Testis (tissue), 2 donors: ENCODE measurements at regions not wholly inside any gene's neighbourhood (a gene's known extent, or its start where the extent isn't known, plus 50 kb on each side); places are given as distances from the start of the nearest gene placed in this dataset.

Source experiments
- DNase-seq: peaks from one replicate; pipeline ENCODE4 v3.0.0-alpha.2; 2019
- H3K27ac ChIP-seq, 2 donors: fragments of 200-600 bp; sonication (generic); one replicate each; pipeline ENCODE4 v1.5.1; 2019
- H3K27me3 ChIP-seq: fragments of 200-600 bp; sonication (generic); one replicate; pipeline ENCODE4 v1.5.1; 2019
- H3K36me3 ChIP-seq: fragments of 200-600 bp; sonication (generic); one replicate; pipeline ENCODE4 v1.5.1; 2017; ENCODE audit warnings: low read depth; ENCODE audit errors: missing control alignments
- H3K4me1 ChIP-seq: fragments of 200-600 bp; sonication (generic); one replicate; pipeline ENCODE4 v1.5.1; 2019
- H3K4me3 ChIP-seq, 2 donors: fragments of 200-600 bp; sonication (generic); one replicate each; pipeline ENCODE4 v1.5.1; 2017 to 2019
- H3K9me3 ChIP-seq: fragments of 200-600 bp; sonication (generic); one replicate; pipeline ENCODE4 v1.5.1; 2017
- POLR2A ChIP-seq: fragments of 450-650 bp; IDR thresholded peaks from one replicate; pipeline ENCODE4 v1.6.1; 2017; ENCODE audit warnings: antibody characterized with exemption, mild to moderate bottlenecking, moderate library complexity
- WGBS, 2 donors: methylation state at CpG; one replicate each; pipeline ENCODE4 v1.1.5; 2018; 5-methylcytosine and 5-hydroxymethylcytosine counted together
- intact Hi-C: fragments of 100-400 bp; cut with DNase I; formaldehyde crosslinking; loops from one replicate; pipeline ENCODE4 v1.15.1; 2023; ENCODE audit warnings: low total_unique reads
- TF ChIP-seq, protein P1 (sequence below), 3 experiments: fragments of 450-650 bp in 2 of 3; fragments of 200-600 bp in 1 of 3; sonication (generic) in 1 of 3; IDR thresholded peaks; one replicate each; pipeline ENCODE4 v1.5.1; 2016 to 2019; ENCODE audit warnings: antibody characterized with exemption in 3 of 3, mild to moderate bottlenecking in 2 of 3, moderate library complexity in 1 of 3

DNA sequence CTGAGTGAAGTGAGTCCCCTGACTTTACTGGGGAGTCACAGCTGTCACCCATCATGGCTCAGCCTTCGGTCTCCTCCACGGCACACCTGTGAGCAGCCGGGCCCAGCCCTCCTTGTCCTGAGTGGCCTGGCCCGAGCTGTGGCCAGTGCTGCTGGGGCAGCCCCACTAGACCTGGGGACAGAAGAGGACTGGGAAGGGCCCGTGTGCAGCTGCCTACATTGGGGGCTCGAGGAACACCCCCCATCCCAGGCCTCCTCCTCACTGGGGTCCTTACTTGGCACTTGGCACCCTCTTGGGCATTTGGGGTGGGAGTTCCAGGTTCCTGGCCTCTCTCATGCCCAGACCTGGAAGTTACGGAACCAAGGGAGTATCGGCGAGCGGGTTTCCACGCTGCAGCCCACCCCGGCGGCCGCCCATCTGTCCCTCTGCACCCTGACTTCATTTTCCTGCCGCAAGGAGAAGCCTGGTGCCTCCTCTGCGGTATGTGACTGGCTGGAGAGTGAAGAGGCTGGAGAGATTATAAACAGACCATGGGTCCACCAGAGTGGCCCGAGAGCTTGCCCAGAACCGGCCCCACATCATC is 179.7 kb downstream of the KIF26A start:
- WGBS, 2 donors = 92 to 93% methylated on average over 10 to 18 of the region's 18 CpGs
- no peaks in the 10 kb centered on the region for H3K36me3 ChIP-seq
- TF ChIP-seq, protein P1, sequence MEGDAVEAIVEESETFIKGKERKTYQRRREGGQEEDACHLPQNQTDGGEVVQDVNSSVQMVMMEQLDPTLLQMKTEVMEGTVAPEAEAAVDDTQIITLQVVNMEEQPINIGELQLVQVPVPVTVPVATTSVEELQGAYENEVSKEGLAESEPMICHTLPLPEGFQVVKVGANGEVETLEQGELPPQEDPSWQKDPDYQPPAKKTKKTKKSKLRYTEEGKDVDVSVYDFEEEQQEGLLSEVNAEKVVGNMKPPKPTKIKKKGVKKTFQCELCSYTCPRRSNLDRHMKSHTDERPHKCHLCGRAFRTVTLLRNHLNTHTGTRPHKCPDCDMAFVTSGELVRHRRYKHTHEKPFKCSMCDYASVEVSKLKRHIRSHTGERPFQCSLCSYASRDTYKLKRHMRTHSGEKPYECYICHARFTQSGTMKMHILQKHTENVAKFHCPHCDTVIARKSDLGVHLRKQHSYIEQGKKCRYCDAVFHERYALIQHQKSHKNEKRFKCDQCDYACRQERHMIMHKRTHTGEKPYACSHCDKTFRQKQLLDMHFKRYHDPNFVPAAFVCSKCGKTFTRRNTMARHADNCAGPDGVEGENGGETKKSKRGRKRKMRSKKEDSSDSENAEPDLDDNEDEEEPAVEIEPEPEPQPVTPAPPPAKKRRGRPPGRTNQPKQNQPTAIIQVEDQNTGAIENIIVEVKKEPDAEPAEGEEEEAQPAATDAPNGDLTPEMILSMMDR (IDR thresholded peaks at IDR 0.05) = no peak
- no peak for TF ChIP-seq POLR2A
- H3K27me3 ChIP-seq = no peaks in the 10 kb centered on the region
- no peaks in the 10 kb centered on the region for H3K4me1 ChIP-seq
- H3K27ac ChIP-seq = no peak overlapping the region
- intact Hi-C loops = no loop called here
- DNase-seq = no peak
- H3K4me3 ChIP-seq = no peak overlapping the region
- H3K9me3 ChIP-seq = no peaks in the 10 kb centered on the region

DNA sequence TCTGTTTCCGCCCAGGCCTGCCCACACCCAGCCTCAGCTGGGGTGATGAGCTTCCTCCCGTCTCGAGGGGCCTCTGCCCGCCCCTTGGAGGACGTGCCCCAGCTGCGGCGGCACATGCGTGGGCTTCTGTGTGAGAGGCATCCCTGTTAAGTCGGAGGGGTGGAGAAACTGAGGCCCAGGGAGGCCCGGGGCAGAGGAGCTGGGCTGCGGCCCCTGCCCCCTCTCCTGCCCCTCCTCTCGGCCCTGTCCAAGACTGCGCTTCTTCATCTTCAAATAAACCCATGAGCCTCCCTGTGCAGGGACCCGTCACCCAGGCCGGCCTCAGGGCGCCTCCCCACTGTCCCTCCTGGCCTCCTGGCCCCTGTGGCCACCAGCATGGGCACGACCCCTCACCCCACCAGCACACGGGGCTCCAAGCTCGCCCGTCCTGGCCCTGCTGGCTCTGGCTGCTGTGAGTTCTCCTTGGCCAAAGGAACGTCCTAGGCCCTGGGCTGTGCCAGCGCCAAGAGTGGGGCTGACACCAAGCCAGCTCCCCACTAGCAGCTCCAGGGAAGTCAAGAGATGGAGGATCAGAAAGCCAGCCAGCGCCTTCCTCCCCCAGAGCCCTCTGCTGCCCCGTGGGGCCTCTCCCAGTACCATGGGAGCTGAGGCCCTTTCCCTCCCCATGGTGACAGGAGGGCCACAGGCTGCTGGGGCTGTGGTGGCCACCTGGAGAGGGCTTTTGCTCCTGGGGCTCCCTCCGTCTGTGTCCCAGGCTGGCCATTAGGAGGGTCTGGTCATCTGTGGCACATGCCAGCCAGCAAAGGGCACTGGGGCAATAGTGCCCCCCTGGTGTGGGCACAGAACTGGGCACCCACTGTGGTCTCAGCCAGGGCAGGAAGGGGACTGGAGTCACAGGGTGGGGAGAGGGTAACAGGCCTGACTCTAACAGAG is 180.4 kb downstream of the KIF26A start:
- DNase-seq = no peak
- 82 to 87% methylated on average over 6 to 25 of the region's 25 CpGs for WGBS, 2 donors
- Histone ChIP-seq H3K27ac (no peak overlapping the region), H3K4me3 (no peak overlapping the region), H3K36me3 (no peaks in the 10 kb centered on the region), H3K4me1 (no peaks in the 10 kb centered on the region), H3K27me3 (no peaks in the 10 kb centered on the region), H3K9me3 (no peaks in the 10 kb centered on the region)
- intact Hi-C loops = no loop called here
- TF ChIP-seq, protein P1 (IDR thresholded peaks at IDR 0.05) = no peak
- TF ChIP-seq POLR2A = no peak

DNA sequence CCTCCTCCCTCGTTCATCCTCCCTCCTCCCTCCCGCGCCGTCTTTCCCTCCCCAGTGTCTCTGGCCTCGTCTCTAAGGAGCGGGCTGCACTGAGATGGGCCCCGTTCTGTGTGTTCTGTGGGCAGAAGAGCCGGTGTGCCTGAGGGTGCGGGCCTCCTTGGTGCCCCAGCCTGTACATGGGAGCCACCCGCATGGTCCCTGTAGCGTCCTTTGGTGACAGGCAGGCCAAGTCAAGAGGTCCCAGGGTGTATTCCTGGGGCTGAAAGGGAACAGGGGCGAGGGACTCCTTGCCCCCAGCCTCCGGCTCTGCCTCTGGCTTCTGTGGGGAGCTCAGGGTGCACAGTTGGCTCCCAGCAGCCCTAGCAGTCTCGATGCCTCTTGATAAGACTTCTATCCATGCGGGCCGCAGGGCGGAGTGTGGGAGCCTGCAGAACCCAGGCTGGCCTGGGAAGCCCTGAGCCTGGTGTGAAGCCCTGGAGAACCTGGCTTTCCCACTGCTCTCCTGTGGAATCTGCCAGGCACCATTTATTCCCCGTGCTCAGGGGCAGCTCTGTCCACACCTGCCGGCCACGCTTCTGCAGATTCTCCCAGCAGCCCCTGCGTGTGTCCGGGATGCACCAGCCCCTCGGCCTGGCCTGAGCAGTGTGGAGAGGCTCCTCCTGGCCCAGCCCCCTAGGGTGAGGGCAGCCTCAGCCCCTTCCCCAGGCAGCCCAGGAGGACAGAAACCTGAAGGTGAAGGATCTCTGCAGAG is 181.3 kb downstream of the KIF26A start:
- Histone ChIP-seq H3K27ac (no peak overlapping the region), H3K4me3 (no peak overlapping the region), H3K4me1 (no peaks in the 10 kb centered on the region), H3K27me3 (no peaks in the 10 kb centered on the region), H3K36me3 (no peaks in the 10 kb centered on the region), H3K9me3 (no peaks in the 10 kb centered on the region)
- TF ChIP-seq POLR2A = no peak
- TF ChIP-seq, protein P1 (IDR thresholded peaks at IDR 0.05) = no peak
- DNase-seq = no peak
- intact Hi-C loops = no loop called here
- 91 to 95% methylated on average over 12 to 23 of the region's 23 CpGs for WGBS, 2 donors

DNA sequence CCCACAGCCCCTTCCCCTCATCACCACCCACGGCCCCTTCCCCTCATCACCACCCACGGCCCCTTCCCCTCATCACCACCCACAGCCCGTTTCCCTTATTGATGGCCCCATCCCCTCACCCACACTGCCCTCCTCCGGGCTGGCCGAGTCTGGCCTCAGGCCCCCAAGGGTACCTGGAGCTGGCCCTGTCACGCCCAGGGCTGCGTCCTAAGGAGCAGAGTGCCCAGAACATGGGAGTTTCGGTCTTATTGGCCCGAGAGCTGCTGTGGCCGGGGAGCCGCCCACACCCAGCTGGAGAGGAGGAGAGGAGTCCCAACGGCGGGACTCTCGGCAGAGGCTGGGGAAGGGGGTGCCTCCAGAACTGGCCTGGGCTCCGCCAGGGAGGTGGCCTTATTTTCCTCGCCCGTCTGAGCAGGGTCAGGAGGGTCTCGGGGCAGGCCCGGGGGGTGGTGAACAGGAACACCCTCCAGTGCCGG is 182.3 kb downstream of the KIF26A start:
- WGBS, 2 donors = 26 to 46% methylated on average over 20 of the region's 20 CpGs
- DNase-seq = no peak
- no peaks in the 10 kb centered on the region for H3K27me3 ChIP-seq
- intact Hi-C loops = no loop called here
- TF ChIP-seq, protein P1 (IDR thresholded peaks at IDR 0.05) = no peak
- TF ChIP-seq POLR2A = no peak
- H3K9me3 ChIP-seq = no peaks in the 10 kb centered on the region
- no peaks in the 10 kb centered on the region for H3K4me1 ChIP-seq
- no peak overlapping the region for H3K4me3 ChIP-seq
- no peak overlapping the region for H3K27ac ChIP-seq
- no peaks in the 10 kb centered on the region for H3K36me3 ChIP-seq
